ENCODE measurements at regions not wholly inside any gene's neighbourhood (a gene's known extent, or its start where the extent isn't known, plus 50 kb on each side); places are given as distances from the start of the nearest gene placed in this dataset.

- DNase-seq (ENCODE audit: low read depth): no peak
Measured at GRCh38 chr13:48181482-48182145, 51.4 kb upstream of the ITM2B start.

DNA sequence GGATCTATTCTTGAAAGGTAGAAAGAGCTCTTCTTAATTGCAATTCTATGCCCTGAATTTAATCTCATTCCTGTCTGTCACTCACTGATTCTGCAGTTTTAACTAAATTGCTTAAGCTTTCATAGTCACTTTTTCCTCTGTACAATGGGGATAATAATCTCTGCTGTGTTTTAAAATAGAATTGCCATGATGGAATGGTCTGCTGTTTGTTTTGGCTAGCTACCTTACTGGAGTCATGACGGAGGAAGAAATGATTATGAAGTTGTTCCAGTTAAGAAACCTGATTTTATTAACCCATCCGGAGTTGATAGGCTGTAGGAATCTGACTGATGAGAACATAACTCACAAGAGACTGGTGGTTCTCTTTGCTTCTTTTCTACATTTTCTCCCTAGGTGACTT, 54.9 kb upstream of the ITM2B start:
- DNase-seq (ENCODE audit: low read depth): no peak

GRCh38 chr13:48176781-48177180, 56.2 kb upstream of the ITM2B start:
- DNase-seq (ENCODE audit: low read depth): no peak

- no peak for DNase-seq (ENCODE audit: low read depth)
Measured at GRCh38 chr13:48175185-48175584, 57.8 kb upstream of the ITM2B start.

DNA sequence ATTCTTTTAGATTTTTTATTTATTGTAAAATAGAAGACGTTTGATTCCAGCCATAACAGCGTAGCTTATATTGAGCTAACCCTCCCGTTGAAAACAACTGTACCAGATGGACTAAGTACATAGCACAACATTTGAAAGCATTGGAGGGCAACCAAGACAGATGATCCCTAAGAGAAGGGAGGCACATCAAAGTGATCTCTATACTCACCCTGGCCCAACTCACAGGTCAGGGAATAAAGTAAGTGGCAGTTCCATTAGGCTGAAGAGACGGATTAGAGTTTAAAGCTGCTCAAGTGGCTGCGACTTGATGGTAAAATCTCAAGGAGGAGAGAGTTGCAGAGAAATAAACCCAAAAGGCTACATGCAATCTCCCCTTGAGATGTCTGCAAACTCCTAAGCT, 65.1 kb upstream of the ITM2B start:
- no peak for DNase-seq (ENCODE audit: low read depth)

DNA sequence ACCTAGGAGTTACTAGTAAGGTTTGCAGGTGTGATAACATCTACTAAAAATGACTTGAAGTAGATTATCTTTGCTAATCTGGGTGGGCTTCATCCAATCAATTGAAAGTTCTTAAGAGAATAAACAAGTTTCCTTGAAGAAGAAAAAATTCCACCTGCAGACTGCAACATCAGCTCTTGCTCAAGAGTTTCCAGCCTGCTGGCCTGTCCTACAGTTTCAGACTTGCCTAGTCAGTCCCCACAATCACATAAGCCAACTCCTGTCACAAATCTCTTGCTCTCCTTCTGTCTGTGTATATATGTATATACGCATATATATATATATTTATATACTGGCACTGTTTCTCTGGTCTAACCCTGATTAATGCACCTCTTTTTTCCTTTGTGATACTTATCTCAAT, 67.3 kb upstream of the ITM2B start:
- DNase-seq (ENCODE audit: low read depth): no peak

DNA sequence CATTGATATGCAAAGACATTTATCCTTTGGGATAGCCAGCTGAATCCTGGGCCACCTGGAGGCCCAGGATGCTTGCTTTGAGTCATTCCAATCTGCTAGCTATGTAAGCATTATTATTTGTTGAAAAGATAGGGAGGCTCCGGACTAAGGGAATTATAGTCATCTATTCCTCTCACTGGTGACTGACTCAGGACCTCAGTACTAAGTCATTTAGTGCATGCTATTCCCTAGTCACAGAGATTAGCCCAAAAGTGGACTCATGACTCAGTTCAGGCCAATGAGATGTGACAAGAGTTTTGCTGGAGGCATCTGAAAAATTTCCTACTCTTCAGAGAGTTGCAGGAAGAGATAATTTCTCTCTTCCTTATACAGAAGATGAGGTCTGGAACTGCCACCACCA, 67.9 kb upstream of the ITM2B start:
- DNase-seq (ENCODE audit: low read depth): no peak

GRCh38 chr13:48163061-48163460, 68.2 kb upstream of the MED4 start:
- DNase-seq (ENCODE audit: low read depth): no peak

- no peak for DNase-seq (ENCODE audit: low read depth)
Measured at GRCh38 chr13:48162217-48162616, 67.3 kb upstream of the MED4 start.

DNA sequence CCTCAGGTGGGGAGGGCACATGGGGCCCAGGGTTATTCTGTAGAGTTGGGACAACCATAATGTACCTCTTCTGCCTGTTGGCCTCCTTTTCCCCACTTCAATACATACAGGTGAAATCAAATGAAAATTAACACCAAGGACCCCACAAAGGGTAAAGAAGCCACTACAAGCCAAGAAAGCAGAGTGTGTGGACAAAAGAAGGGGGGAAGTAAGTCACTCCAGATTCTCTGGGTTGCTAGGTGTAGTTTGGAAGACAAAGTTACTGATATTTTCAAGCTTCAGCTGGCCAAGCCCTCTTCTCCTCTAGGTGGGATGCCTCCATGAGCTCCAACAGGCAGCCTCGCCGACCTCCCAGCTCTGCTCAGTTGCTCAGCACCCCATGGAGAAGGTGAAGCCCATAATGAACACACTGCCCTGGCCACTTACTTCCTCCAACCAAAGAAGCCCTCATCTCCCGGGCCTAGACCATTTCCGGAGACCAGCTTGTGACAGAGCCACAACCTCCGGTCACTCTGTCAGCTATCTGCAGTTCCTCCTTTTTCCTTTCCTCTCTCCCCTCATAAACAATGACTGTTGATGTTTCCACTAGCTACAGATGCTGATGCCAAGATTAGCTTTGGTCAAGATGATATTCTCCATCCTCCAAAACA, 66.8 kb upstream of the MED4 start:
- no peak for DNase-seq (ENCODE audit: low read depth)

DNA sequence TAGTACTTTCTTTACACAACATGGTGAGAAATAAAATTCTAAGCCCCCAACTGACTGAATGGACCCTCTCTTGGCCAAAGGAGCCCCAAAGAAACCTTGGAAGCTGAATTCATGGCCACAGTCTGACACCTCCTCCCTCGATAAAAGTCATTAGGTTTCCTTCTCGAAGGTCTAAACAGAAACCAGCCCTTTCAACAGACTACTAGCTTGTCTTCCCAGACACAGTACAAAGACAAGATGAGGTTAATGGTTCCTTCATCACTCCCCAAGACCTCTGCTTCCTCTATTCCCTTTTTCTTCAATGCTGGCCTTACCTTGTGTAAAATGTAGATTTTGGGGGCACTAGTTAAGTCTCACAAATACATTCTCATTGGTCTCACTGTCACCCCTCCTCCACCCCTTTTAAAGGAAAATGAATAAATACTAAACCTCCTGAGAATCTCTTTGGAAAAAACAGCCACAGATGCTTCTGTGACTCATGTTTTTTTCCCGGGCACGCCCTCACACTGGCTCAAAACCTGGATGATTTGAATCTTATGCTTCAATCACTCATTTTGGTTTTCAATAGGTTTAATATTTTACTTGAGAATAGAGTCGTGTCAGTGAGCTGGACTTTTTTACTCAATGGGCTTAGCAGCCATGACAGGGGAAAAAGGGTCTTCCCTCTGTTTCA, 65.8 kb upstream of the MED4 start:
- no peak for DNase-seq (ENCODE audit: low read depth)

DNA sequence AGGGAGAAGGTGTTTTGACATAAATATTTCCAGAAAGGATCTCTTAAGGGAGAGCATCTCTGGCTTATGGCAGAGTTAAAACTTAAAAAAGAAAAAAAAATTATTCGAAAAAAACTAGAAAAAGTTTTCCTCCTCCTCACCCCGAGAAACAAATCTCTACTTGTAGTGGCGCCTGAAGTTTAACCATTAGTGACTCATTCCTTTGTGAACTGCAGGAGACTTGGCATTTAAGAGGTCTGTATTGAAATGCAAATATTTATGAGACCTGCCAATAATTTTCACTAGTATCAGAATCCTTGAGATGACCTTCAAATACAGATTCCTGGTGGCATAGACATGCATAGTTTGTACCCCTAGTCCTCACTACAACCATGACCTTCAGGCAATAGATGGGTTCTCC, 64.9 kb upstream of the MED4 start:
- DNase-seq (ENCODE audit: low read depth): no peak

DNA sequence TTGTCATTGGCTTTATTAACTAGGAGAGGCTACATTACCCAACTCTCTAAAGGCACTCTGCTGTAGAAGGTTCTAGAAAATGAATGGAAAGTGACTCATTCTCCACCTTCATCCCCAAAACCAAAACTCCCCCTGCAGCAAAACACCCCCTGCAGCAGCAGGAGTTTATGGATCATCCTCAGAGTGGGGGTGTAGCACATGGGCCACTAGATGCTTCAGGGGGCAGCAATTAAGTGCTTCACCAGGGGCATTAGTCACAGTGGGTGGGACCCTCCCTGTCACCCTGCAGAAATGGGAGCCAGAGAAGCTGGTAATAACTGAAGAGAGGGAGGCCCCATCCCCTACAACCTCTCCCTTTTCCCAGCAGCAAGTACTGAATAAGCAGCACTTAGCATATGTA, 64.5 kb upstream of the MED4 start:
- no peak for DNase-seq (ENCODE audit: low read depth)

DNA sequence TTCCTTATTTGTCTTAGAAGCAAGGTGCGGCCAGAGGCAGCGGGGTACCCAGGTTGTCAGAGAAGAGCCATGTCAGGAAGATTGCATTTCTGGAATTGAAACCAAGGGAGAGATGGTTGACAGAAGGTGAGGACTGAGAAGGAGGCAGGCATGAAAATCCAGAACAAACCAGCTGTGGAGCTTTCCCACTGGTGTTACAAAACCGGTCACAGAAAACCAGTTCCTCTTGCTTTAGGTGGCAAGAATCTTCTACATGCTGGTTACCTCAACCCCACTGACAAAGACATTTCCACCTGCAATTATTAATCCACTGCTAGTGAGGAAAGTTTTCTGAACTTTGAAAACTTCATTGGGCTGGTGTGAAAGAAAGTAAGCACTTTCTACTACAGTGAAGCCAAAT, 64.0 kb upstream of the MED4 start:
- no peak for DNase-seq (ENCODE audit: low read depth)

- DNase-seq (ENCODE audit: low read depth): no peak
Measured at GRCh38 chr13:48158290-48158689, 63.4 kb upstream of the MED4 start.

GRCh38 chr13:48156466-48156865, 61.6 kb upstream of the MED4 start:
- DNase-seq (ENCODE audit: low read depth): peak; percentile 55

GRCh38 chr13:48155848-48156247, 60.9 kb upstream of the MED4 start:
- no peak for DNase-seq (ENCODE audit: low read depth)

GRCh38 chr13:48154671-48155070, 59.8 kb upstream of the MED4 start:
- no peak for DNase-seq (ENCODE audit: low read depth)

- DNase-seq (ENCODE audit: low read depth): no peak
Measured at GRCh38 chr13:48153186-48153585, 58.3 kb upstream of the MED4 start.

DNA sequence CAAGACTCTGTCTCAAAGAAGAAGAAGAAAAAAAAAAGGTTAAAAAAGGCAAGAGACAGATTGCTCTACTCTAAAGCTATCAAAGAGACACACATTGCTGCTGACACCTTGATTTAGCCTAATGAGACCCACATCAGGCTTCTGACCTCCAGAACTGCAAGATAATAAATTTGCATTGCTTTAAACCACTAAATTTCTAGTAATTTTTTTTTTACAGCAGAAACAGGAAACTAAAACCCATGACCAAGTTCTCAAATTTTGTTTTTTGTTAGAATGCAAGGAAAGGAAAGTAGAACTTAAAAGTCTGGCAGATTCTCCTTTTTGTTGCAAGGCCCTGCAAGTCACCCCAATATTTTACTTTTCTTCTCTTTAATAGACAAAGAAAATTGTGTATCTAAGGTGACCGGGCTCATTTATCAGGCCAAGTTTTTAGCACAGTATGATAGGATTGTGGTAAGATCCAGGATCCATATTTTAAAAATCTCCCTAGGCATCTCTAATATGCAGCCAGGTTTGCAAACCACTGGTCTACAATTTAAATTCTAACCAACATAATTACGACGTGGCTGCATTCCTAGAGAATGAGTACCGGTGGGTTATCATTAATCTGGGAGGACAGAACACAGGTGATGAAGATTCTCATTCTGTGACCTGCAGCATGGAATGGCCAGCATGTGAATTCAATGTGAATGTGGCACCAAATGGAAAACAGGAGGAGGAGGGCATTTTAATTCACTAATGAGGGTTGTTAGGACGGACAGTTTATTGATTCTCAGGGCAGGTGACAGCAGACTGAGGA, 56.7 kb upstream of the MED4 start:
- no peak for DNase-seq (ENCODE audit: low read depth)

DNA sequence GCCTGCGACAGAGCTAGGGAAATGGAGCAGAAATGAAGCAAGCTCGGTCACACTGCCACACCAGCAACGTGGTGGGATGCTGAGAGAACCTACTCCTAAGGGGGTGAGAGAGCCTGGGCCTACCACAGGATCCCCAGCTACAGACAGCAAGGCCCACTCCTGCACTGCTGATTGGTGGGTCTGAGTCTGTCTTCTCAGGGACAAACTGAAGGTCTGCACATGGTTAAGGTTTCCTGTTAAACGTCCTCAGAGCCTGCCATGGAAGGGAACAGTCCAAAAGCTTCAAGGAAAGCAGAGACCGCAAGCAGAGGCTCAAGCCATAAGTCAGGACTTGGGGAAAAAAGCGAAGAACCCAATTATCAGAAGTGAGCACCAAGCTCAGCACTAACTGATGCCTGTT, 53.5 kb upstream of the MED4 start:
- DNase-seq (ENCODE audit: low read depth): no peak

DNA sequence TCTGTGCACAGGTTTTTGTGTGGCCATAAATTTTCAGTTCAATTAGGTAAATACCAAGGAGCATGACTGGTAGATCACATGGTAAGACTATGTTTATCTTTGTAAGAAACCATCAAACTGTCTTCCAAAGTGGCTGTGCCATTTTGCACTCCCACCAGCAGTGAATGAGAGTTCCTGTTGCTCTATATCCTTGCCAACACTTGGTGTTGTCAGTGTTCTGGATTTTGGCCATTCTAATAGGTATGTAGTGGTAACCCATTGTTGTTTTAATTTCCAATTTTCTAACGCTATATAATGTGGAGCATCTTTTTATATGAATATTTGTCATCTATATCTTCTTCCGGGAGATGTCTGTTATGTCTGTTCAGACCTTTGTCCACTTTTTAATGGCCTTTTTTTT, 51.7 kb upstream of the MED4 start:
- DNase-seq (ENCODE audit: low read depth): no peak

DNA sequence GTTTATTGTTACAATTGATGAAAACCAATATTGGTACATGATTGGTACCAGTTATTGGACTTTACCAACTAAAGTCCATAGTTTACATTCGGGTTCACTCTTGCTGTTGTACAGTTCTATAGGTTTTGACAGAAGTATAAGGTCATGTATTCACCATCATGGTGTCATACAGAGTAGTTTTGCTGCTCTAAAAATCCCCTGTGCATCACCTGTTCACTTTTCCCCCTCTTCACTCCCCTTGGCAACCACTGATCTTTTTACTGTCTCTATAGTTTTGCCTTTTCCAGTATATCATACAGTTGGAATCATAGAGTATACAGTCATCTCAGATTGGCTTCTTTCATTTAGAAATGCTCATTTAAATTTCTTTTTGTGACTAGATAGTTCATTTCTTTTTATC, 51.2 kb upstream of the MED4 start:
- no peak for DNase-seq (ENCODE audit: low read depth)

All from stimulated activated CD8-positive, alpha-beta memory T cell treated with anti-CD3 and anti-CD28 coated beads, Interleukin-4, amount 100 ng/mL, for 24 hours (primary cell).